ENCODE measurements at regions not wholly inside any gene's neighbourhood (a gene's known extent, or its start where the extent isn't known, plus 50 kb on each side); places are given as distances from the start of the nearest gene placed in this dataset.

DNA sequence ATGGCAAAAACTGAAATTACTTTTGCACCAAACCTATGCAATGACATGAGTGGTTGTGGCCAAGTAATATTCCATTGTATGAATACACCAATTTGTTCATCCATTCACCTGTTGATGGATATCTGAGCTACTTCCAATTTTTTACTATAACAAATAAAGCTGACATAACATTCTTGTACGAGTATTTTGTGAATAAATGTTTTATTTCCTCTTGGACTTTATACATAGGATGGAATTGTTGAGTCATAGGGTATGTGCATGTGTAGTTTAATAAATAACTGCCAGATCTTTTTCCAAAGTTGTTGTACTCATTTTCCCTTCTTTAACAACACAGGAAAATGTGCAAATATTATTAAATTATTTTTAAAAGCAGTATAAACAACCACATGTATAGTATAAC, 146.1 kb upstream of the ZNF462 start:
- Histone ChIP-seq H3K79me1 (ENCODE audit: low read depth, low read length) (no peaks in the 10 kb centered on the region), H3K9me3 (ENCODE audit: insufficient read depth in 2 of 2, low read depth in 1 of 2, low read length in 1 of 2) (no peaks in the 10 kb centered on the region), H2BK120ac (replicated peaks; ENCODE audit: low read depth, low read length) (no peak overlapping the region), H3K4me1 (replicated peaks in 1 of 4; ENCODE audit: control insufficient read depth in 3 of 4, insufficient read depth in 4 of 4, low read length in 3 of 4) (no peaks in the 10 kb centered on the region; a peak in 1 of 7 replicates), H4K5ac (ENCODE audit: insufficient read length, low read depth, low read length) (no peak overlapping the region), H3K36me3 (ENCODE audit: control insufficient read depth in 2 of 4, insufficient read depth in 4 of 4, low read length in 3 of 4) (no peaks in the 10 kb centered on the region), H3K23ac (ENCODE audit: insufficient read length) (no peak overlapping the region), H2BK20ac (ENCODE audit: low read length) (no peak overlapping the region), H3K79me2 (ENCODE audit: control insufficient read depth in 1 of 2, insufficient read depth in 2 of 2, low read length in 2 of 2) (no peaks in the 10 kb centered on the region), H2BK15ac (ENCODE audit: low read length) (no peak overlapping the region), H4K91ac (replicated peaks; ENCODE audit: insufficient read length, low read length) (no peak overlapping the region), H2BK12ac (ENCODE audit: low read depth, low read length) (no peak overlapping the region), H3K9ac (replicated peaks in 1 of 4; ENCODE audit: extremely low read depth in 1 of 4, low read depth in 3 of 4, low read length in 3 of 4) (no peak overlapping the region), H3K14ac (ENCODE audit: insufficient read length) (no peak overlapping the region), H3K4me3 (ENCODE audit: extremely low read depth in 1 of 4, insufficient read depth in 2 of 4, low read depth in 3 of 4, low read length in 4 of 4) (no peak overlapping the region), H2AFZ (ENCODE audit: low read length) (no peak overlapping the region), H4K20me1 (replicated peaks in 1 of 2; ENCODE audit: control insufficient read depth in 1 of 2, insufficient read depth in 2 of 2, low read length in 2 of 2) (no peaks in the 10 kb centered on the region), H3K4me2 (ENCODE audit: insufficient read depth in 1 of 2, low read depth in 2 of 2, low read length in 2 of 2) (no peak overlapping the region), H3K18ac (ENCODE audit: extremely low read depth, low read length) (no peak overlapping the region), H3K56ac (replicated peaks; ENCODE audit: insufficient read length, low read depth, low read length) (no peak overlapping the region), H3K27me3 (replicated peaks in 1 of 4; ENCODE audit: control insufficient read depth in 3 of 4, extremely low read depth in 1 of 4, insufficient read depth in 3 of 4, low read length in 3 of 4) (no peaks in the 10 kb centered on the region), H2AK5ac (ENCODE audit: low read depth, low read length) (no peak overlapping the region), H3K4ac (replicated peaks; ENCODE audit: insufficient read length, low read depth, low read length) (no peak overlapping the region), H3K27ac (ENCODE audit: low read depth, low read length) (no peak overlapping the region), H3K23me2 (ENCODE audit: low read depth, low read length) (no peaks in the 10 kb centered on the region; the same call in 1 of the 2 replicates), H2BK5ac (ENCODE audit: low read depth, low read length) (no peak overlapping the region), H4K8ac (ENCODE audit: extremely low read depth, insufficient read depth, low read length) (no peak overlapping the region)
- 81% methylated on average over 1 of the region's 1 CpG; no CpG with 5 or more reads in 1 of the 2 experiments for WGBS, 2 experiments (ENCODE audit: extremely low coverage in 1 of 2, insufficient coverage in 1 of 2, insufficient read length in 1 of 2, insufficient replicate concordance in 2 of 2, low coverage in 1 of 2, low lambda C conversion rate in 2 of 2, missing lambda C conversion rate in 1 of 2)
- DNase-seq (ENCODE audit: low read depth in 1 of 2, low spot score in 2 of 2) (no peak), FAIRE-seq (no peak)
- ChIA-PET POLR2A (ENCODE audit: partially characterized antibody) (no interaction called here), CTCF (ENCODE audit: partially characterized antibody) (no interaction called here)
- TF ChIP-seq MAFK (IDR thresholded peaks at IDR 0.05; ENCODE audit: low read depth, low read length) = no peak
- TF ChIP-seq GTF2F1 (IDR thresholded peaks at IDR 0.05; ENCODE audit: borderline replicate concordance, low read depth, low read length) = no peak
- TF ChIP-seq, protein P1, sequence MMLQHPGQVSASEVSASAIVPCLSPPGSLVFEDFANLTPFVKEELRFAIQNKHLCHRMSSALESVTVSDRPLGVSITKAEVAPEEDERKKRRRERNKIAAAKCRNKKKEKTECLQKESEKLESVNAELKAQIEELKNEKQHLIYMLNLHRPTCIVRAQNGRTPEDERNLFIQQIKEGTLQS (IDR thresholded peaks at IDR 0.05; ENCODE audit: insufficient read depth, low read depth, low read length) = no peak
- no peak for TF ChIP-seq JUND (IDR thresholded peaks at IDR 0.05; ENCODE audit: low read length)
- TF ChIP-seq CEBPB (IDR thresholded peaks at IDR 0.05; ENCODE audit: low read depth, low read length) = no peak
- no peak for TF ChIP-seq TBP (IDR thresholded peaks at IDR 0.05; ENCODE audit: low read depth, low read length)
- no peak for TF ChIP-seq BRCA1 (IDR thresholded peaks at IDR 0.05; ENCODE audit: low read depth, low read length)
- no peak for TF ChIP-seq SUZ12 (IDR thresholded peaks at IDR 0.05; ENCODE audit: low read length)
- TF ChIP-seq NANOG (IDR thresholded peaks at IDR 0.05; ENCODE audit: insufficient read depth, low read depth, low read length, poor library complexity, severe bottlenecking) = no peak
- no peak for TF ChIP-seq CBX8 (IDR thresholded peaks at IDR 0.05; ENCODE audit: borderline replicate concordance, low read depth, low read length)
- TF ChIP-seq CTCF (IDR thresholded peaks at IDR 0.05; ENCODE audit: control extremely low read depth in 1 of 3, insufficient read depth in 1 of 3, low read depth in 1 of 3, low read length in 3 of 3) = no peak
- no peak for TF ChIP-seq RXRA (IDR thresholded peaks at IDR 0.05; ENCODE audit: insufficient read depth, low read depth, low read length)
- TF ChIP-seq SP2 (IDR thresholded peaks at IDR 0.05; ENCODE audit: low read length) = no peak

Measured in H1 (cell line).